Mesodermal cell (in vitro differentiated cells): ENCODE measurements at regions not wholly inside any gene's neighbourhood (a gene's known extent, or its start where the extent isn't known, plus 50 kb on each side); places are given as distances from the start of the nearest gene placed in this dataset.

Experiments
- H3K27ac ChIP-seq: 2 replicates; pipeline ENCODE4 v1.7.0; 2013; ENCODE audit warnings: mild to moderate bottlenecking, low read depth, low read length, moderate library complexity; ENCODE audit not compliant: severe bottlenecking
- H3K36me3 ChIP-seq: 2 replicates; pipeline ENCODE4 v1.7.1; 2013; ENCODE audit warnings: mild to moderate bottlenecking, low read length, moderate library complexity; ENCODE audit not compliant: control insufficient read depth, insufficient read depth
- H3K4me1 ChIP-seq: one replicate; pipeline ENCODE4 v1.7.1; 2013; ENCODE audit warnings: mild to moderate bottlenecking, low read length; ENCODE audit not compliant: insufficient read depth, control insufficient read depth, poor library complexity, severe bottlenecking
- H3K4me3 ChIP-seq: 2 replicates; pipeline ENCODE4 v1.7.0; 2013; ENCODE audit warnings: low read length, control low read depth, mild to moderate bottlenecking; ENCODE audit not compliant: insufficient read depth, poor library complexity, severe bottlenecking; ENCODE audit errors: extremely low read depth
- H3K9me3 ChIP-seq: 2 replicates; pipeline ENCODE4 v1.7.1; 2013; ENCODE audit warnings: mild to moderate bottlenecking, low read length, moderate library complexity; ENCODE audit not compliant: control insufficient read depth
- WGBS, 2 experiments: methylation state at CpG; one replicate each; pipeline ENCODE4 v1.1.5; 2013; ENCODE audit warnings: missing lambda C conversion rate in 2 of 2; ENCODE audit not compliant: insufficient coverage in 2 of 2; 5-methylcytosine and 5-hydroxymethylcytosine counted together

DNA sequence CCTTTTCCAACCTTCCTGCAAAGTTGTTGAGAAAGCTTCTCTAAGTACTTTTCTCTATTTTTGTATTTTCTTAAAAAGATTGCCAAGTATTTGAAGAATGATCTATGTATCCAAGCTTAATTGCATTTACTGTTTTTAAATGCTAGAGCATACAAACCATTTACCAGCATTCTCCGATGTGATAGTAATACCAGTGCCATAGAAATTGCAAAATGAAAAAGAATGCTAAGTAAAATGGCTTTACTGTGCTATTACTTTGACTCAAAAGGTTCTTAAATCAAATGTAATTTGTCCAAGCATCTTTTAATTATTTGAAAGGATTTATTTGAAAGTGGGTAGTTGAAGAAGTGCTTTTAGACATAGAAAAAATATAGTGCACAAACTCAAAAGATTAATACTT is 1183.2 kb downstream of the RAPGEF2 start:
- no CpG with 5 or more reads among the region's 1 CpG for WGBS, 2 experiments
- Histone ChIP-seq H3K27ac (no peak overlapping the region), H3K4me1 (no peaks in the 10 kb centered on the region), H3K36me3 (no peaks in the 10 kb centered on the region), H3K9me3 (no peaks in the 10 kb centered on the region), H3K4me3 (no peak overlapping the region)

- H3K9me3 ChIP-seq, result no peaks in the 10 kb centered on the region
- H3K36me3 ChIP-seq, result no peaks in the 10 kb centered on the region
- WGBS, 2 experiments, result 67 to 78% methylated on average over 1 of the region's 1 CpG
- H3K4me1 ChIP-seq, result no peaks in the 10 kb centered on the region
- no peak overlapping the region for H3K27ac ChIP-seq
- H3K4me3 ChIP-seq, result no peak overlapping the region
These were observed 1193.6 kb downstream of the RAPGEF2 start for GRCh38 chr4:160296476-160296875.

GRCh38 chr4:160299177-160299576 is 1196.3 kb downstream of the RAPGEF2 start:
- no peak overlapping the region for H3K4me3 ChIP-seq
- no CpG with 5 or more reads among the region's 1 CpG for WGBS, 2 experiments
- no peak overlapping the region for H3K27ac ChIP-seq
- H3K36me3 ChIP-seq, result no peaks in the 10 kb centered on the region
- no peaks in the 10 kb centered on the region for H3K9me3 ChIP-seq
- no peaks in the 10 kb centered on the region for H3K4me1 ChIP-seq

- no peaks in the 10 kb centered on the region for H3K9me3 ChIP-seq
- H3K27ac ChIP-seq, result no peak overlapping the region
- H3K4me3 ChIP-seq, result no peak overlapping the region
- no peaks in the 10 kb centered on the region for H3K4me1 ChIP-seq
- H3K36me3 ChIP-seq, result no peaks in the 10 kb centered on the region
- WGBS, 2 experiments, result 86 to 100% methylated on average over 1 of the region's 2 CpGs
These were observed 1196.7 kb downstream of the RAPGEF2 start for GRCh38 chr4:160299608-160300007.

DNA sequence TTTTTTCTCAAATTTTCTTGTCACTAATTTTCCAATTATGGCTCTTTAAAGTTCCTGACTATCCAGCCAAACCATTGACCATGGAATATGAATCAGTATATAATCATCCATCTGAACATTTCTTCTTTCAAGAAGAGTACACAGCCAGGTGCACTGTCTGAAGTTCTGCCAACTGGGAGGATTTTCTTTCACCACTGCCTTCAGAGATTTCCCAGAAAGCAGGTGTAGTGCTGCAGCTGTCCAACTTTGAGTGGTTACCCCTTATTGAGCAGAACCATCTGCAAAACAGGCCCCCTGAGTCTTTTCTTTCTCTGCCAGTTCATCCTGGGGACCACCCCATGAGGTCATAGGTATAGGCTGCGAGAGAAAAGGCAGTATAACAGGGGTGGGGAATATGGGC is 1213.2 kb downstream of the RAPGEF2 start:
- WGBS, 2 experiments, result no CpG with 5 or more reads among the region's 1 CpG

DNA sequence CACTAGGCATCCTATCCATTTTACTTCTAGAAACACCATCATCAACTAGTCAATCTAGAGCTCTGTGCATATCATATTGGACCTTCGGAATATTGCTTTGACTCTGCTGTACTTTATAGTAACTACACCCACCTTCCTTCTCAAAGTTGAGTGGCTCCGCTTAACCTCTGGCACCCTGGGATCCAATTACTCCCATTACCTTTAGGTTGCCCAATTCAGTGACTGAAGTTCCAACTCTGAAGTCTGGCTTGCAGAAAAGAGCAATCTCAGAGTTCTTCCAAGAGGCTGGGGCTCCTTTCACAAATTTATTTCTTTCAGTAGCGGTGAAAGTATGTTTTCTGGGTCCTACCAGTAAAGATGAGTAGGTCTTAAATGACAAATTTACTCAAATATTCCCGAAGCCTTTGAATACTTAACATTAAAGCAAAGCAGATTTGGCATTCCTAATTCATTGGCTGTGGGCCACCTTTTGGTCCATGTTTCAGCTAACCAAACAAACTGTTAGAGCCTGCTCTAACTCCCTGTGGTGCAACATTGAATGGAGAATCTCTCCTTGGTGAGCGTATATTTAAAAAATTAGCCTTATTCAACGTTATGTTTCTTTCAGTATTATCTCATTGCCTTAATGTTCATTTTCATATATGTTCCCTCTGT is 1215.8 kb downstream of the RAPGEF2 start:
- H3K9me3 ChIP-seq, result no peaks in the 10 kb centered on the region
- no peaks in the 10 kb centered on the region for H3K36me3 ChIP-seq
- H3K4me3 ChIP-seq, result no peak overlapping the region
- H3K4me1 ChIP-seq, result no peaks in the 10 kb centered on the region
- 88 to 92% methylated on average over 3 of the region's 6 CpGs for WGBS, 2 experiments
- H3K27ac ChIP-seq, result no peak overlapping the region

More for the DNA sequence above, 1213.2 kb downstream of the RAPGEF2 start:
- Histone ChIP-seq H3K4me3 (no peak overlapping the region), H3K4me1 (no peaks in the 10 kb centered on the region), H3K9me3 (no peaks in the 10 kb centered on the region), H3K36me3 (no peaks in the 10 kb centered on the region), H3K27ac (no peak overlapping the region)

DNA sequence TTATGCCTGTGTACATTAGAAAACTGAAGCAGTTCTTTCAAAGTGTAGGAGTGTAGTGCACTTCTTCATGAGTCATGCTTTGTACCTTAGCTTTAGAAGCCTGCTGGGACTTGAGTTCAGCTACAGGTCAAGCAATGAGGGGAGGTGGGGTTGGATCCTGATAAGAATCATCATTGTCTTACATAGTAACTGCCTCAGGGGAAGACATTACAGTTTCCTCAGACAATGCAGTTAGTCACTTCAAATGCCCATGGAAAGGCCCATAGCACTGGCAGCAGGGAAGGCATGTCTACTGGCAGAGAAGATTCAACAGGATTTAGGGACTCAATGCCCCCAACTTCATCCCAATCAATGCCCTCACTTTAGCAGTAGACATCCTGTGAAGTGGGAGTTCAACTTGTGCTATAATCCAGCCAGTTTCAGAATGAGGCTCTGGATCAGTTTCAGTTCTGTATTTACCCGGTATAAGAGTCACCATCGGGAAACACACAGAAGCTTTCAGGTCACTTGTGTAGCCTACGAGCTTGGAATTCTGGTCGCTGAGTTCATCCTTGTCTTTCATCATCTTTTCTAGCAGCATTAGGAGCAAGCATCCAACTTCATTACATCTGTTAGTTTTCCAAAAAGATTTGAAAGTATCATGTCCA is 1216.5 kb downstream of the RAPGEF2 start:
- no peaks in the 10 kb centered on the region for H3K36me3 ChIP-seq
- H3K4me3 ChIP-seq, result no peak overlapping the region
- H3K4me1 ChIP-seq, result no peaks in the 10 kb centered on the region
- 83 to 91% methylated on average over 4 of the region's 4 CpGs for WGBS, 2 experiments
- no peak overlapping the region for H3K27ac ChIP-seq
- H3K9me3 ChIP-seq, result no peaks in the 10 kb centered on the region

DNA sequence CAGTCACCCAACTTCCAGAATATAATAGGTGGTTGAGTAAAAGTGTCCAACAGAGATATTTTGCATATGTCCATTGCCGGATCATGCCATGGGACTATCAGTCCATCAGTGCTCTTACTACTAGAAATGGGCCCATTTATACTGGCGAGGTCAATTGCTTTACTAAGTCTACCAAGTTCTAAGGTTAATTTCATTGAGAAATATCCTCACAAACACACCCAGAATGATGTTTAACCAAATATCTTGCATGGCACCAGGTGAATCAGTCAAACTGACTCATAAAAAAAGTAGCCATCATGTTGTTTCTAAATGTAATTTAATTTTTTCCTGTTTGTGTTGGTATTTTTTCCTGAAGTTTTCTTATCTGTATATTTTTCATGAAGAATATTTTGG is 1217.0 kb downstream of the RAPGEF2 start:
- Histone ChIP-seq H3K4me3 (no peak overlapping the region), H3K27ac (no peak overlapping the region)

GRCh38 chr4:160326110-160326509 is 1223.2 kb downstream of the RAPGEF2 start:
- Histone ChIP-seq H3K27ac (no peak overlapping the region), H3K4me3 (no peak overlapping the region), H3K4me1 (no peaks in the 10 kb centered on the region), H3K36me3 (no peaks in the 10 kb centered on the region), H3K9me3 (no peaks in the 10 kb centered on the region)
- 0% methylated on average over 1 of the region's 5 CpGs; no CpG with 5 or more reads in 1 of the 2 experiments for WGBS, 2 experiments

More for the DNA sequence above, 1217.0 kb downstream of the RAPGEF2 start:
- H3K4me1 ChIP-seq, result no peaks in the 10 kb centered on the region
- H3K9me3 ChIP-seq, result no peaks in the 10 kb centered on the region
- H3K36me3 ChIP-seq, result no peaks in the 10 kb centered on the region
- 95 to 100% methylated on average over 2 of the region's 2 CpGs for WGBS, 2 experiments

DNA sequence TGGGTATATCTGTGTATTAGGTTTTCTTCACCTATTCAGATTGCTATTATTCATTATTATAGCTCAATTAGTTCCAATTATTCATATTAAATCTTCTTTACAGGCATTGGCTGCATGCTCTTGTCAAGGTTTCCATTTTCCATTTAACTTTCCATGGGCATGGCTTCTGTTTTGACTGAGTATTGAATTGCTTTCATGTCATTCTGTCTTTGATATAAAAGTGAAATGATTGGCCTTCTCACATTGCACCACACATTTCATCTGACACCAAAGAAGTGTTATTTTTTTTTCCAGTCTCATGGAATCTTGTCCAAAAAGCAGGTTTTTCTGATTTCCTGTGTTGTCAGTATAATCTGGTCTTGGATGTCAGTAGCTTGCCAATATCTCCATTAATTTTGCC is 1244.3 kb downstream of the RAPGEF2 start:
- no peak overlapping the region for H3K27ac ChIP-seq
- H3K4me3 ChIP-seq, result no peak overlapping the region
- no peaks in the 10 kb centered on the region for H3K36me3 ChIP-seq
- no peaks in the 10 kb centered on the region for H3K9me3 ChIP-seq
- H3K4me1 ChIP-seq, result no peaks in the 10 kb centered on the region

- Histone ChIP-seq H3K4me3 (no peak overlapping the region), H3K36me3 (no peaks in the 10 kb centered on the region), H3K9me3 (no peaks in the 10 kb centered on the region), H3K27ac (no peak overlapping the region), H3K4me1 (no peaks in the 10 kb centered on the region)
- 92 to 100% methylated on average over 2 to 3 of the region's 6 CpGs for WGBS, 2 experiments
These were observed 1248.1 kb downstream of the RAPGEF2 start for GRCh38 chr4:160350944-160351343.
